ENCODE measurements at regions not wholly inside any gene's neighbourhood (a gene's known extent, or its start where the extent isn't known, plus 50 kb on each side); places are given as distances from the start of the nearest gene placed in this dataset.

DNA sequence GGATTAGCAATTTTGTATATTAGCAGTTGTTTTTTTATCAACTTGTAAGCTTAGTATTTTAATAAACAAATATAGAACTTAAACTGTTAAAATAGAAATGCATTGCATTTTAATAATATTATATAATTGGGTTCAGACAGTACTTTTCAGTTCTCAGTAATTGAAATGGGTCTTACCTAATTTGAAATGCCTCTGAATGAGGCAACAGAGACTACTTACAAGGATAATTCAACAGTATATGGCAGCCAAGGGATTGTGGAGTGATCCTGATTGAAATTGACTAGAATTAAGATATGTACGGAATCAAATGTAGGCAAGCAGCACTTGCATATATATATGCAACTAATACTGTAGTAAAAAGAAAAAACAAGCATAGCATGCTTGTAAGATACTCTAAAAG lies 1503.9 kb upstream of the MIR17HG start:
- no peak for TF ChIP-seq CTCF (IDR thresholded peaks at IDR 0.05)
- H3K4me1 ChIP-seq (ENCODE audit: low read depth), result no peaks in the 10 kb centered on the region
- no peak for ATAC-seq
- no peak overlapping the region for H3K4me3 ChIP-seq
- H3K9me3 ChIP-seq, result no peaks in the 10 kb centered on the region
- no peak for DNase-seq
- intact Hi-C loops (cut with DNase I, micrococcal nuclease), result no loop called here
- H3K36me3 ChIP-seq (ENCODE audit: low read depth), result no peaks in the 10 kb centered on the region

DNA sequence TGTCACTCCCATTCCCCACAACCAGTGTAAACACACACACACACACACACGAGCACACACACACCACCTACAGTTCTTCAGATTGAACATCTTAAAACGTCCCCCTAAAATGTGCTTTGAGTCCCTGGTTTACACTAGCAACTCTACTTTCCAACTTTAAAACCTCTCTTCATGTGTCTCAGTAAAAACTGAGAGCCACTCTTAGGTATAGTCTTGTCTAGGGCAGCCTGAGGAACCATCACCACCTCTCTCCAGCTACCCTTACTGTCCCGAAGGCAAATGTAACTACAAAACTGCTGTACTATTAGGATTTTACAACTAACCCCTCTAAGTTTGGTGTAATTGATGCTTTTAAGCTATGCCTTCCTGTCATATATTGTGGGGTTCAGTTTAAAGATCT lies 1501.6 kb upstream of the MIR17HG start:
- Histone ChIP-seq H3K36me3 (ENCODE audit: low read depth) (no peaks in the 10 kb centered on the region), H3K4me3 (no peak overlapping the region), H3K4me1 (ENCODE audit: low read depth) (no peaks in the 10 kb centered on the region), H3K9me3 (no peaks in the 10 kb centered on the region)
- TF ChIP-seq CTCF (IDR thresholded peaks at IDR 0.05), result no peak
- intact Hi-C loops (cut with DNase I, micrococcal nuclease), result no loop called here
- ATAC-seq (no peak), DNase-seq (no peak)

- DNase-seq, result no peak
- intact Hi-C loops (cut with DNase I, micrococcal nuclease), result no loop called here
- H3K4me3 ChIP-seq, result no peak overlapping the region
- H3K36me3 ChIP-seq (ENCODE audit: low read depth), result no peaks in the 10 kb centered on the region
- no peak for TF ChIP-seq CTCF (IDR thresholded peaks at IDR 0.05)
- H3K4me1 ChIP-seq (ENCODE audit: low read depth), result no peaks in the 10 kb centered on the region
- ATAC-seq, result no peak
- H3K9me3 ChIP-seq, result no peaks in the 10 kb centered on the region
These were observed 1500.4 kb upstream of the MIR17HG start for GRCh38 chr13:89846926-89847585.

DNA sequence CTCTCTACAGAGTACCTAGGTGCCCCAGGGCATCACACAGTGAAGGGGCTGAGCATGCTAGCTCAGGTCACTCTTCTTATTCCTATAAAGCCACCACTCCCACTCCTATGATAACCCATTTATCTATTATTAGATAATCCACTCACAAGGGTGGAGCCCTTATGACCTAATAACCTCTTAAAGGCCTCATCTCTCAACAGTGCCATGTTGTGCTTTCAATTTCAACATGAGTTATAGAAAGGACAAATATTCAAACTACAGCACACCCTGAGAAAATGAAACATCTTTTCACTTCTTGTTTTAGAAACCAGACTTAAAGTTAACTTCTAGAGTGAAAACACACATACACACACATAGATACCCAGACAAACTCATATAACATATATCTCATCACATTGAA lies 1494.9 kb upstream of the MIR17HG start:
- Histone ChIP-seq H3K4me1 (ENCODE audit: low read depth) (no peaks in the 10 kb centered on the region), H3K4me3 (no peak overlapping the region), H3K36me3 (ENCODE audit: low read depth) (no peaks in the 10 kb centered on the region), H3K9me3 (no peaks in the 10 kb centered on the region)
- ATAC-seq (no peak), DNase-seq (no peak)
- TF ChIP-seq CTCF (IDR thresholded peaks at IDR 0.05), result no peak
- intact Hi-C loops (cut with DNase I, micrococcal nuclease), result no loop called here

DNA sequence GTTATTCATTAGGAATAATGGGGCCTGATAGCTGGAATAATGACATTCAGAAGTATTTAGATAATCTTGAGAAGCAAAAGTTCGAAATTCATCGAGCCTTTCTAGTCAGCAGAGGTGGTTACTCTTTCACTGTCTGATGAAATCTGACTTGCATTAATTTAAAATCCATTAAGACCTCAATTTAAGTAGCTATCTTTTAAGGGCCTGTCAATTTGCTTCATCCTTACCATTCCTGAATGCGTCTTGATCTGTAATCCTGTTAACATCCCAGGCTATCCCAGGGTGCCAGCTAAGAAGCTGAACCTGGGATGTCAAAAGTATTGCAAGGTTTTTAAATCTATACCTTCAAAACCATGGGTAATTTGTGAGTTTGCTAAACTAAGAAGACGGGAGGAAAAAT lies 1491.0 kb upstream of the MIR17HG start:
- DNase-seq (no peak), ATAC-seq (no peak)
- intact Hi-C loops (cut with DNase I, micrococcal nuclease), result no loop called here
- Histone ChIP-seq H3K36me3 (ENCODE audit: low read depth) (no peaks in the 10 kb centered on the region), H3K9me3 (no peaks in the 10 kb centered on the region), H3K4me3 (no peak overlapping the region), H3K4me1 (ENCODE audit: low read depth) (no peaks in the 10 kb centered on the region)
- TF ChIP-seq CTCF (IDR thresholded peaks at IDR 0.05), result no peak

DNA sequence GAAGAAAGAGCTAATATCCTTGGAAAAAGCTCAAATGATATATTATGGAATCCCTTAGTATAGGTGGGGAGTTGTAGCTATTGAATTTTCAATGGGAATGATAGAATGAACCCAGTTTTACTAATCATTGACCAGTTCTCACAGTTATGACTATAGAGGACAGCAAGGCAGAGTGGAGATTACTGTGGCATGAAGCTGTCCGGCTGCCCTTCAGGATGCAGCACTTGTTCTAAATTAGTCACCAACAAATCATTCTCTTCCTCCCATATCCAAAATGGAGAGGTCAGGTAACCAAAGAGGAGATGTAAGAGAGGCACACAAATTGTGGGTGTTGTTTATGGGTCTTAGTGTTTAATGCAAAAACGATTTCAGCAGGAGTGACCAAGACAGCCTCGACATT lies 1490.0 kb upstream of the MIR17HG start:
- intact Hi-C loops (cut with DNase I, micrococcal nuclease), result no loop called here
- Histone ChIP-seq H3K36me3 (ENCODE audit: low read depth) (no peaks in the 10 kb centered on the region), H3K4me1 (ENCODE audit: low read depth) (no peaks in the 10 kb centered on the region), H3K9me3 (no peaks in the 10 kb centered on the region), H3K4me3 (no peak overlapping the region)
- no peak for DNase-seq
- no peak for TF ChIP-seq CTCF (IDR thresholded peaks at IDR 0.05)
- ATAC-seq, result no peak
